HG02840 (cell line): ENCODE measurements at regions not wholly inside any gene's neighbourhood (a gene's known extent, or its start where the extent isn't known, plus 50 kb on each side); places are given as distances from the start of the nearest gene placed in this dataset.

ENCODE experiments used
- ATAC-seq: cut with Tn5 transposase; IDR thresholded peaks from one replicate; pipeline ENCODE4 v1.9.1; 2021; ENCODE audit warnings: mild to moderate bottlenecking, moderate library complexity, moderate number of reproducible peaks; ENCODE audit not compliant: unreplicated experiment, low FRiP score

GRCh38 chr22:47486569-47487312 is 724.3 kb downstream of the TBC1D22A start:
- ATAC-seq = no peak

GRCh38 chr22:47484960-47485569 is 722.6 kb downstream of the TBC1D22A start:
- no peak for ATAC-seq

- ATAC-seq = no peak
Measured at GRCh38 chr22:47476231-47476630, 713.8 kb downstream of the TBC1D22A start.

- no peak for ATAC-seq
Measured at GRCh38 chr22:47474895-47475294, 712.4 kb downstream of the TBC1D22A start.

DNA sequence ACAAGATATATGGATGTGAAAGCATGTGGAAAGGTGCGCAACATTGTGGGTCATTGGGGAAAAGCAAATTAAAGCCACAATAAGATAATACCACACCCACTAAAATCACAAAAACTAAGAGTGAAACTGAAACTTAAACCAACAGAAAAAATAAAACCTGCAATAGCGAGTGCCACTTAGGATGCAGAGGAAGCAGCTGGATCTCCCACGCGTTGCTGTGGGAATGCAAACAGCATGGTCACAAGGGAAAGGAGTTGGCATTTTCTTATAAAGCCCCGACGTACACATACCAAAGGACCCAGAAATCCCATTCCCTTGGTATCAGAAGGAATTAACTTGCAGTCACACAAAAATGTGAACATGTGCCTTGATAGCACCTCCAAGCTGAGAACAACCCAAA is 712.0 kb downstream of the TBC1D22A start:
- no peak for ATAC-seq

DNA sequence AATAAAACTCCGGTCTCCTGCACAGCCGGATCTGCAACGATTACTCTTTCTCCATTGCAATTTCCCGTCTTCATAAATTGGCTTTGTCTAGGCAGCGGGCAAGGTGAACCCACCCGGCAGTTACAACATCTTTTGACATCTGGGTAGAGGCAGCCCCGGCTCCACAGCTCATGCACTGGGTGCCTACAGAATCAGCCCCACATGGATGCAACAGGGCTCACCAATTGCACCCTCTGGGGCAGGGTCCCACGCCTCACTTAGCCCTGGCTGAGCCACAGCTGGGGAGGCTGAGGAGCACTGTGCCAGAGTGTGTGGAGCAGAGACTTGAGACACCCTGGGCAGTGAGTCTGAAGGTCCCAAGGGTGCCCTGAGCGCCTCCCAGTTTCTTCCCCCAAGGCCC is 710.2 kb downstream of the TBC1D22A start:
- no peak for ATAC-seq

GRCh38 chr22:47471406-47471805 is 709.0 kb downstream of the TBC1D22A start:
- no peak for ATAC-seq

- no peak for ATAC-seq
Measured at GRCh38 chr22:47465809-47466208, 703.4 kb downstream of the TBC1D22A start.

GRCh38 chr22:47465222-47465621 is 702.8 kb downstream of the TBC1D22A start:
- ATAC-seq = no peak

DNA sequence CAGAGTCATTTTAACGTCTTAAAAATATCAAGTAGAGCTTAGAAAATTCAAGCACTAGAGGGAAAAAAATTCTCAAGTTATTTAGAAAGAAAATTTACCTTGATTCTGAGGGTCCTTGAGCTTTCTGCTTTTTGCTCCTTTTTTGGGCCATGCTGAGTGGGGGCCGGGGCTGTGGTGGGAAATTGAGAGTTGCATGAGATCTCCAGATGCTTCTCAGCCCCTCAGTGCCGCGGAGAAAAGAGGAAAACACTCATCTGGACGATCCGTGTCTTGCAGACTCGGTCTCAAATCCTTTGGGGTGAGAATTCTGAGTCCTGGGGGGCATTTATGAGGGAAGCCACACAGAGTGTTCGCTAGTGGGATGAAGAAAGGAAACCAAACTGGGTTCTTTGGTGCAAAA is 700.8 kb downstream of the TBC1D22A start:
- no peak for ATAC-seq

GRCh38 chr22:47460861-47461260 is 698.4 kb downstream of the TBC1D22A start:
- ATAC-seq = no peak

- no peak for ATAC-seq
Measured at GRCh38 chr22:47460176-47460575, 697.7 kb downstream of the TBC1D22A start.

DNA sequence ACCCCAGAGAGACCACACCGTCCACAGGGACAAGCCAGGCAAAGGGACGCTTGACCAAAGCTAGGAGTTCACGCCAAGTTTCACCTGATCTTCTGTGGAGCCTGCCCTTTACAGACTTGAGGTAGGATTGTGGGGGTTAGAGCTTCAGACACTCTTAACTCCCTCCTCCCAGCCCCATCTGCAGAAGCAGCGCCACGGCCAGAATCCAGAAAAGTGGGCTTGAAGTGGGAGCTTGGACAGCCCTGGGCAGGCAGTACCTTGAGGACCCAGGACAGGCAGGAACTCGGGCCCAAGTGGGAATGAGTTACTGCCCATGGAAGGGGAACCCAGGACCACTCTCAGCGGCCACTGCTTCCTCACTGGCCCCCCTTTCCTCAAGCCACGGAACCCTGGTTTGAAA is 695.9 kb downstream of the TBC1D22A start:
- ATAC-seq = no peak

DNA sequence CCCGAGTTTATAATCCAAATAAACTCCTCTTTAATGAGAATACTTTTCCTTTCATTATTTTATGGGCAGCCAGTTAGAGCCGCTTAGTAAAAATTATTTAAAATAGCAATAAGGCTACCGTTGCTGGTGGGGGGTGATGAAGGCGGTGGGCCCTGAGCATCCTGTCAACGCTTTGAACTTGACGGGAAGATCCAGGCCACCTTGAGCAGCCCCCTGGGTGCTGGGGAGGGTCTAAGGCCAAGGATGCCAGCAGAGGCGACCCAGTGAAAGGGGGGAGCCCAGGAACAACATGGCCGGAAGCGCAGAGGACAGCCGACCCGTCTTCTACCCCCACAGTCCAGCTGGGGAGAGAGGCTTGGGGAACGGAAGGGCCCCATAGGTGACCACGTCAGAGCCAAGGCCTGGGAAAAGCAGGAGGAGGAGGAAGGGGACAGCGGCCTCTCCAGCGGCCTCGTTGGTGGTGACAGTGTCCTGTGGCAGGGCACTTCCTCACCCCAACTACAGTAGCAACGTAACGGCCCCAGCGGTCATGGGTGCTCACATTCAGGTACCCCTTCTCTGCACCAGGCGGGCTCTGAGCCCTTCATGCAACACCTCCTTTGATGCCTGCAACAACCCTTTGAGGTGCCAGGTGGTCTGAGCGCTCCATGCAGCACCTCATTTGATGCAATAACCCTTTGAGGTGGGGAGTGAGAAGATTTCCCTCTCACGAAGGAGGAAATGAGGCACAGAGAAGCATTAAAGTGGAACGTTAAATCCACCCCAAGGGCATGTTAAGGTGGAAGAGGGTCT is 695.3 kb downstream of the TBC1D22A start:
- ATAC-seq = no peak

DNA sequence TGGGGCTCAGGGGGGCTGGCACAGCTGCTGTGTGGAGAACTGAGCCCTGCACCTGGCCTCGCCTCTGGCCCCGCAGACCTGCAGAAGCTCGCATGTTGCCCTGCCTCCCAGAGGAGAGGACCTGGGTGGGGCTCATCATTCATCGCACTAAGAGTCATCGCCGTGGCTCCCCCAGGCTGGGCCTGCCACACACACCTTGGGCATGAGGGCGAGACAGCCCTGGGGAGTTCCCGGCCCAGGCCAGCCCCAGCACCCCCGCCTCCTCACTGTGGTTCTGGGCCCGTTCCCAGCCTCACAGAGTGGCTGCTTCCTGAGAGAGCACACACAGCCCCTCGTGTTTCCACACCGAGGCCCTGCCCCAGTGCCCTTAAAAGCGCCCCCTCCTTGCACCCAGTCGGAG is 694.6 kb downstream of the TBC1D22A start:
- ATAC-seq = no peak

- no peak for ATAC-seq
Measured at GRCh38 chr22:47456031-47456430, 693.6 kb downstream of the TBC1D22A start.

GRCh38 chr22:47453049-47453448 is 690.6 kb downstream of the TBC1D22A start:
- ATAC-seq = no peak

DNA sequence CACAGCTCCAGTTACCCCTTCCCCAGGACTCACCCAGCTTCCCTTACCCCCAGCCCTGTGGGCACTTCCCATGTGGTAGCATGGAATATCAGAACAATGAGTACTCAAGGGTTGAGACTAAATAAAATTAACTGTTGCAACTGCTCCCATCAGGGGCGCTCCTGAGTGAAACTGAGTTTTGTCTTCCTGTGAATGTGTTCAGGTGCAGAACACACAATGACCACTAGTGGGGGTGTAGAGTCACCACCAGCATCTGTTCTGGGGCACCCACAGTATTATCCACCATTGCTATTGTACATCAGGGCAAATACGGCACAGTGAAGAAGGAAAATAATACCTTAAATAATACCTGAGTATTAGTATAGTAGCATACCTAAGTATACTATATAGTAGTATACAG is 689.7 kb downstream of the TBC1D22A start:
- ATAC-seq = no peak

DNA sequence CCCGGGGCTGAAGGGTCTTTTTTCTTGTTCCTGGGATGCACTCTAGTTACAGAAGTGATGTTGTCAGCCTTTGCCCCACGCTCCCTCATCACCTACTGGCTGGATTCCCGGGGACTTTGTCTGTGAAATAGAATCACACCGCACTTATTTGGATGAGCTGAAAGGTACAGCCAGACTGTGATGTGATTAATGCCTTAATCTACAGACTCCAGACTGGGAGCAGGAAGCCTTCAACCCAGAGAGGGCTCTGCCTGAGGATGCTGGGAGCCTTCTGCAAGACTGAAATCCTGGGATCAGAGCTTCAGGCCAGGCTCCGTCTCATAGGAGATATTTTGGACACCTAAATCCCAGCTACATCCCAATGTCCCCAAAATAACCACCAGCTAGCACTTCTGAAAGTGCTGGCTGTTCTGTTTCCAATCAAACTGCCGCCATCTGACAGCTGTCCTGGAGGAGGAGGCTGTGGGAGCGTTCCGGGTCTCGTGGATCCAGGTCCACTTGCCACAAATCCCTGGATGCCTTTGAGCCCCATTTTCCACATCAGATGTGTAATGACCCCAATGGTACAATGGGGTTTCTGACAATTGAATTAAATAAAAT is 688.5 kb downstream of the TBC1D22A start:
- ATAC-seq = no peak

DNA sequence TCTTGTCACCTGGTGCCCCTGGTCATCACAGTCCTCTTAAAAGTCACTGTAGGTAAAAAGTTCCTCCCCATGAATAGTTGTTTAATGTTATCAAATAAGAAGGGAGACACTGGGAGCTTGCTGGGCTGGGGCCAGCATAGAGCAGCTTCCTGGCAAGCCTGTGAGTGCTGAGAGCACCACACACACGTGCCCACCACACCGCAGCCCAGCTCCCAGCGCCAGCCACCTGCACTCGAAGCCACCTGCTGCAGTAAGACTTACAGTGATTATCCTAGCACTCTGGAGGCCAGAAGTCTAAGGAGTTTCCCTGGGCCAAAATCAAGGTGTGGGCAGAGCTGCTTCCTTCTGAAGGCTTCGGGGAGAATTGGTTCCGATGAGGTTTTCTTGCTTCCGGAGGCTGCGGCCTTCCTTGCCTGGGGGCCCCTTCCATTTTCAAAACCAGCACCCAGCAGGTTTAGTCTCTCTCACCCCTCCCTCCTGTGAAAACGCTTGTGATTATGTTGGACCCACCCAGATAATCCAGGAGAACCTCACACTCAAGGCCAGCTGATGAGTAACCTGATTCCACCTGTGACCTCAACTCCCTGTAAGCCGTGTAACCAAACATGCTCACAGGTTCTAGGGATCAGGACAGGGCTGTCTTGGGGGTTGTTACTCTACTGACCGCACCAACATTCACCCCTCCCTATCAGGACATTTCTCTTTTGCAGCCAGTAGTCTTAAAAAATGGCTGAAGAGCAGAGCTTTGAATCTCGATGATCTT is 687.2 kb downstream of the TBC1D22A start:
- no peak for ATAC-seq
